MCF 10A (cell line): ENCODE measurements at regions not wholly inside any gene's neighbourhood (a gene's known extent, or its start where the extent isn't known, plus 50 kb on each side); places are given as distances from the start of the nearest gene placed in this dataset.
A peak's percentile ranks its signal among the peaks of the same experiment; 100 is the strongest.

ENCODE experiments used
- BruUV-seq: library from RNA; stranded (reverse); fragments of 400-500 nt; replicated peaks from 2 replicates; lab custom pipeline; 2021; lab: Mats Ljungman, UMichigan
- CTCF ChIA-PET: fragments of 300-600 bp; sonication (Branson Sonifier 250); formaldehyde crosslinking; extraction: SDS; loops from one replicate; lab custom pipeline; 2021; ENCODE audit warnings: antibody characterized with exemption, inconsistent platforms; lab: Yijun Ruan, JAX
- POLR2A ChIA-PET: fragments of 300-600, 350-650 bp; sonication (Branson Sonifier 250); formaldehyde crosslinking; extraction: SDS; loops from one replicate; lab custom pipeline; 2020; ENCODE audit warnings: antibody characterized with exemption, inconsistent platforms; lab: Yijun Ruan, JAX
- DNase-seq: peaks from one replicate; pipeline ENCODE4 v3.0.0-alpha.2; 2018; ENCODE audit not compliant: unreplicated experiment
- H3K27ac Mint-ChIP-seq: one replicate; pipeline ENCODE4 v1.8.0; 2022; ENCODE audit warnings: mild to moderate bottlenecking, low read depth, mixed read lengths; ENCODE audit not compliant: unreplicated experiment
- H3K27me3 Mint-ChIP-seq: one replicate; pipeline ENCODE4 v1.8.0; 2022; ENCODE audit warnings: mixed read lengths; ENCODE audit not compliant: insufficient read depth, unreplicated experiment
- H3K36me3 Mint-ChIP-seq: one replicate; pipeline ENCODE4 v1.8.0; 2022; ENCODE audit warnings: mild to moderate bottlenecking, moderate library complexity, mixed read lengths; ENCODE audit not compliant: insufficient read depth, unreplicated experiment
- H3K4me1 Mint-ChIP-seq: one replicate; pipeline ENCODE4 v1.8.0; 2022; ENCODE audit warnings: mixed read lengths; ENCODE audit not compliant: insufficient read depth, unreplicated experiment
- H3K4me3 Mint-ChIP-seq: one replicate; pipeline ENCODE4 v1.8.0; 2022; ENCODE audit warnings: mild to moderate bottlenecking, moderate library complexity, mixed read lengths; ENCODE audit not compliant: unreplicated experiment
- H3K9me3 Mint-ChIP-seq: one replicate; pipeline ENCODE4 v1.8.0; 2022; ENCODE audit warnings: mixed read lengths; ENCODE audit not compliant: unreplicated experiment
- intact Hi-C: fragments of 100-400 bp; cut with micrococcal nuclease; formaldehyde crosslinking; loops from 2 replicates; pipeline ENCODE4 v1.14.1; 2022
- TF ChIP-seq, protein P1 (sequence below): fragments of 200-600 bp; IDR thresholded peaks from one replicate; pipeline ENCODE4 v1.8.0; 2022; ENCODE audit warnings: antibody characterized with exemption, mild to moderate bottlenecking; ENCODE audit not compliant: unreplicated experiment

DNA sequence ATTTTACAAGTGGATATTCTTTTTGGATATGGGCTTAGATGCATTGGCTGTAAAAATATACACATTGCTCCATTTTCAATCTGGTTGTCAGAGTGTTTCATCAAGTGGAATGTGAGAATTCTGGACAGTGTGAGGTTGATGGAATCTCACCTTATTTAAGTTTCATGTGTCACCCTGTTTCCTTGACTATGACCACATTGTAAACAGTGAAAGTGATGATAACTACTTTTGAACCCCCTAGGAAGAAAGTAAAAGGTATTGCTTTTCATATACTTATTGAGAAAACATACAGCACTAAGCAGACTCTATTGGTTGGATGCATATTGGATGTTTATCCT, 490.5 kb upstream of the RAG2 start:
- no peak for DNase-seq
- intact Hi-C loops = no loop called here
- TF ChIP-seq, protein P1, sequence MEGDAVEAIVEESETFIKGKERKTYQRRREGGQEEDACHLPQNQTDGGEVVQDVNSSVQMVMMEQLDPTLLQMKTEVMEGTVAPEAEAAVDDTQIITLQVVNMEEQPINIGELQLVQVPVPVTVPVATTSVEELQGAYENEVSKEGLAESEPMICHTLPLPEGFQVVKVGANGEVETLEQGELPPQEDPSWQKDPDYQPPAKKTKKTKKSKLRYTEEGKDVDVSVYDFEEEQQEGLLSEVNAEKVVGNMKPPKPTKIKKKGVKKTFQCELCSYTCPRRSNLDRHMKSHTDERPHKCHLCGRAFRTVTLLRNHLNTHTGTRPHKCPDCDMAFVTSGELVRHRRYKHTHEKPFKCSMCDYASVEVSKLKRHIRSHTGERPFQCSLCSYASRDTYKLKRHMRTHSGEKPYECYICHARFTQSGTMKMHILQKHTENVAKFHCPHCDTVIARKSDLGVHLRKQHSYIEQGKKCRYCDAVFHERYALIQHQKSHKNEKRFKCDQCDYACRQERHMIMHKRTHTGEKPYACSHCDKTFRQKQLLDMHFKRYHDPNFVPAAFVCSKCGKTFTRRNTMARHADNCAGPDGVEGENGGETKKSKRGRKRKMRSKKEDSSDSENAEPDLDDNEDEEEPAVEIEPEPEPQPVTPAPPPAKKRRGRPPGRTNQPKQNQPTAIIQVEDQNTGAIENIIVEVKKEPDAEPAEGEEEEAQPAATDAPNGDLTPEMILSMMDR = no peak
- Mint-ChIP-seq H3K9me3 (no peaks in the 10 kb centered on the region), H3K4me1 (peaks cover 7% of the 10 kb centered on the region), H3K27ac (no peak overlapping the region), H3K36me3 (no peaks in the 10 kb centered on the region), H3K27me3 (no peaks in the 10 kb centered on the region), H3K4me3 (no peak overlapping the region)
- CTCF ChIA-PET = interaction anchor here (0.7 kb wide), 1 partner anchor 240 kb away, joined by 3 read pairs; no protein-coding TSS in a partner anchor
- POLR2A ChIA-PET = no interaction called here
- no TSS peak for BruUV-seq

DNA sequence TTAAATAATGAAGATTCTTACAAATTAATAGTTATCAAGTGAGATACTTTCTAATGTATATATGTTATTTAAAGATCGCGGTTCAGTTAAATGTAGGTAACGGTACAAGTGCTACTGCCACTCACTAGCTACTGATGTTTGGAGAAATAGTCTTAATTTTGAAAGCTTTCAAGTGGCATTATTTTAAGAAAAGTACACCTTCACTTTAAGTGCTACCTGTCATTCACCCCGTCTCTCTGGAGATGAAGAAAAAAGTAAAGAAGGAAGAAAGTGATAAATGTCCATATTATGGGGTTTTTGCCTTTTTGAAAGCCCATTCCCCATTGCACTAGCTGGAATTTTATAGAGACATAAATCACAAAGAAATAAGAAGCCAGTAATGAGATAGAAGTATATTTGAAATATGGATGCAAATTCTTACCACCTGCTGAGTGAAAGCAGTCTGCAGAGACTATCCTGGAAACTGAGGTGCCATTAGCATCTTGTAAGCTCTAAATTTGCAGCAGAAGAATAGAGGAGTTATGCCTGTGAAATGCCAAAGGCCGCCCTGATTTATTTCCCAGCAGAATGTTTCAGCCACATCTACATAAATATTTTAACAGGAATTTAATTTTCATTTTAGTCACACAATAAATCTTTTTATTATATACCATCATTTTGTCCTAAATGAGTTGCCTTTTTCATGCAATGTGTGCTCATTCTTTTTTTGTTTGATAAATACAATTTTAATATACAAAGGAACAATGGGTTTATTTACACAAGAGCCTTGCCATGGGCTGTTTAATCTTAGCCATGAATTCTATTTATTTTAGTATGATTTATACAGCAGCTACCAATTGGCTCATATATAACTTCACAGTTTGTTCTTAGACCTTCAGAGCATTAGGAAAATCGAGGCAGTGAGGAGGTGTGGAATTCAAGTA, 489.9 kb upstream of the RAG2 start:
- Mint-ChIP-seq H3K27ac (no peak overlapping the region), H3K27me3 (no peaks in the 10 kb centered on the region), H3K4me1 (peaks cover 7% of the 10 kb centered on the region), H3K9me3 (no peaks in the 10 kb centered on the region), H3K4me3 (no peak overlapping the region), H3K36me3 (no peaks in the 10 kb centered on the region)
- CTCF ChIA-PET = interaction anchor here (0.7 to 1.1 kb wide), 2 partner anchors 18 to 240 kb away, joined by 3 to 7 read pairs; no protein-coding TSS in a partner anchor
- POLR2A ChIA-PET = interaction anchor here (1.3 kb wide), 1 partner anchor 9 kb away, joined by 4 read pairs; no protein-coding TSS in a partner anchor
- TF ChIP-seq, protein P1 = no peak
- DNase-seq = no peak
- BruUV-seq = no TSS peak
- intact Hi-C loops = no loop called here

DNA sequence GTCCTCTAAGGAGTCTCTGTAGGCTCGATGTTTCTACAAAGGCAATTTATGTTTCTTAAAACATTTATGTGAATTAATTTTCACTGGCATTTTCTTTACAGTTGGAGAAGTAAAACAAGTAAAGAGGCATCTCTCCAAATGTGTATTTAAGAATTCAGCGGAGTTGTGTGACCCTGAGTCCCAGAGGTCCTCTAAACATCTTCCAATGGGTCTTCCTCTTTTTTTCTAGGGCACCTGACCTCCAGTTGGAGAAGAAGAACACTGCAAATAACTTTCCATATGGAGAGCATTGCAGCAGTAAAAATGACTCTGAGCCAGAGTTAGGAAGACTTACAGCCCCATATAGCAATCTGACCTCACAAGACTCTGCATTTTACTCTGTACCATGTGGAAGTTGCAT, 480.5 kb upstream of the RAG2 start:
- DNase-seq = no peak
- no TSS peak for BruUV-seq
- H3K9me3 Mint-ChIP-seq = no peaks in the 10 kb centered on the region
- no peaks in the 10 kb centered on the region for H3K27me3 Mint-ChIP-seq
- H3K4me1 Mint-ChIP-seq = no peaks in the 10 kb centered on the region
- no peak overlapping the region for H3K4me3 Mint-ChIP-seq
- POLR2A ChIA-PET = no interaction called here
- TF ChIP-seq, protein P1 = no peak
- no peak overlapping the region for H3K27ac Mint-ChIP-seq
- no peaks in the 10 kb centered on the region for H3K36me3 Mint-ChIP-seq
- CTCF ChIA-PET = no interaction called here
- intact Hi-C loops = no loop called here

DNA sequence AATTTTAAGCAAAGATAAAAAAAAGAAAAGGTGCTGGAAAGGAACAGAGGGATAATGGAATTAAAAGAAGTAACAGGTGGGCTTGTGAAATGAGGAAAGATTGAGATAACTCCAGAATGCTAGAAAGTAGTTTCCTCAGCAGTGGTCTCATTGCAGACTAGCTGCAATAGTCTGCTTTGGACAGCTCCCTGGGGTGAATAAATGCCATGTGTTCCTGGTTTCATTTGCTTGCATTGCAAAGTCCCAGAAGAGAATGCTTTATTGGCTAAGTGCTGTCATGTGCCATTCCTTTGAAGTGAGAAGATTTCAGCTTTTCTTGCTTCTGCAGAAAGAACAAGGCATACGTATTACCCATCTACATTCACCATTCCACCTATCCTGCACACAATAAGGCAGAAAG, 478.8 kb upstream of the RAG2 start:
- peak; percentile 11 for DNase-seq
- no TSS peak for BruUV-seq
- Mint-ChIP-seq H3K27ac (no peak overlapping the region), H3K36me3 (no peaks in the 10 kb centered on the region), H3K27me3 (no peaks in the 10 kb centered on the region), H3K4me1 (no peaks in the 10 kb centered on the region), H3K4me3 (no peak overlapping the region), H3K9me3 (no peaks in the 10 kb centered on the region)
- ChIA-PET POLR2A (interaction anchor here (0.6 to 0.7 kb wide), 2 partner anchors 78 to 1682 kb away, joined by 3 read pairs; no protein-coding TSS in a partner anchor), CTCF (no interaction called here)
- intact Hi-C loops = no loop called here
- TF ChIP-seq, protein P1 = no peak
